HepG2 (cell line): ENCODE measurements at regions not wholly inside any gene's neighbourhood (a gene's known extent, or its start where the extent isn't known, plus 50 kb on each side); places are given as distances from the start of the nearest gene placed in this dataset.

Source experiments
- ATAC-seq: fragments of 200-7000 bp; cut with Tn5 transposase; 3 replicates; pipeline ENCODE4 v1.9.1; 2020; ENCODE audit warnings: mild to moderate bottlenecking, moderate library complexity
- BruUV-seq: library from RNA; stranded (reverse); fragments of 400-500 nt; replicated peaks from 2 replicates; lab custom pipeline; 2021; lab: Mats Ljungman, UMichigan
- CTCF ChIA-PET: fragments of 300-600 bp; formaldehyde crosslinking; extraction: SDS; loops from one replicate; lab custom pipeline; 2021; ENCODE audit warnings: low total read pairs, inconsistent platforms, low intra/inter-chr PET ratio; lab: Yijun Ruan, JAX
- POLR2A ChIA-PET: fragments of 350-600 bp; sonication (Branson Sonifier 250); formaldehyde crosslinking; loops from one replicate; lab custom pipeline; 2020; ENCODE audit warnings: antibody characterized with exemption, inconsistent platforms; lab: Yijun Ruan, JAX
- DNase-seq: peaks from one replicate; pipeline ENCODE4 v3.0.0-alpha.2; 2015; ENCODE audit warnings: low spot score
- FAIRE-seq: peaks from 3 replicates; lab custom pipeline; 2011; peaks lifted over from hg19 to GRCh38; lab: Jason Lieb, UNC
- H2AFZ ChIP-seq: one replicate; pipeline ENCODE4 v1.6.1; 2011; ENCODE audit warnings: low read length, inconsistent platforms
- H3K27ac ChIP-seq: fragments of 300-600 bp; 3 replicates; pipeline ENCODE4 v1.8.0; 2011; ENCODE audit warnings: mixed run types, mild to moderate bottlenecking, mixed read lengths, low read length, inconsistent platforms; ENCODE audit not compliant: insufficient read depth; ENCODE audit errors: extremely low read length
- H3K27me3 ChIP-seq, 2 experiments: fragments of 200-600 bp in 1 of 2; 2 replicates in 1 of 2; 3 replicates in 1 of 2; pipeline versions ENCODE4 v1.6.0 to v1.8.0; 2011; ENCODE audit warnings: low read length in 2 of 2, mild to moderate bottlenecking in 2 of 2, moderate library complexity in 2 of 2, inconsistent platforms in 1 of 2; ENCODE audit not compliant: insufficient read depth in 2 of 2, control insufficient read depth in 1 of 2
- H3K36me3 ChIP-seq, 2 experiments: fragments of 200-600 bp in 1 of 2; replicated peaks in 1 of 2; 2 replicates in 1 of 2; 3 replicates in 1 of 2; pipeline versions ENCODE4 v1.5.1 to v1.8.0; 2011; ENCODE audit warnings: low read length in 2 of 2, inconsistent platforms in 1 of 2; ENCODE audit not compliant: insufficient read depth in 2 of 2, control insufficient read depth in 1 of 2
- H3K4me1 ChIP-seq: 2 replicates; pipeline ENCODE4 v1.5.1; 2012; ENCODE audit warnings: low read length, inconsistent platforms; ENCODE audit not compliant: insufficient read depth
- H3K4me2 ChIP-seq: 2 replicates; pipeline ENCODE4 v1.6.0; 2011; ENCODE audit warnings: low read depth, low read length, inconsistent platforms
- H3K4me3 ChIP-seq, 3 experiments: fragments of 200-600 bp in 1 of 3; sonication (generic), shearing (Covaris generic) in 1 of 3; replicated peaks in 1 of 3; 2 replicates each; pipeline ENCODE4 v1.5.1; 2011 to 2016; ENCODE audit warnings: low read length in 3 of 3, inconsistent platforms in 2 of 3, low read depth in 2 of 3, mild to moderate bottlenecking in 2 of 3, control low read depth in 1 of 3, mixed read lengths in 1 of 3; ENCODE audit not compliant: insufficient read depth in 1 of 3
- H3K79me2 ChIP-seq: one replicate; pipeline ENCODE4 v1.6.1; 2011; ENCODE audit warnings: low read length, inconsistent platforms; ENCODE audit not compliant: insufficient read depth
- H3K9ac ChIP-seq: 2 replicates; pipeline ENCODE4 v1.6.0; 2011; ENCODE audit warnings: mild to moderate bottlenecking, low read depth, low read length, inconsistent platforms; ENCODE audit not compliant: insufficient read depth
- H3K9me3 ChIP-seq: 2 replicates; pipeline ENCODE4 v1.5.1; 2012; ENCODE audit warnings: mild to moderate bottlenecking, low read length
- H4K20me1 ChIP-seq: 2 replicates; pipeline ENCODE4 v1.6.0; 2011; ENCODE audit warnings: inconsistent platforms, mild to moderate bottlenecking, low read length, moderate library complexity; ENCODE audit not compliant: insufficient read depth
- CREB1 ChIP-seq, 2 experiments: fragments of 450-650 bp in 1 of 2; IDR thresholded peaks; 2 replicates each; pipeline ENCODE4 v1.6.1; 2016 to 2017; ENCODE audit warnings: control low read depth in 1 of 2, mild to moderate bottlenecking in 1 of 2, missing compliant biosample characterization in 1 of 2, missing genetic modification characterization in 1 of 2
- ELF3 ChIP-seq: IDR thresholded peaks from 2 replicates; pipeline ENCODE4 v1.6.1; 2016; ENCODE audit warnings: missing genetic modification reagents, missing compliant biosample characterization
- KDM6A ChIP-seq: IDR thresholded peaks from 2 replicates; pipeline ENCODE4 v1.6.1; 2016; ENCODE audit warnings: low read depth
- PAWR ChIP-seq: sonication (generic); formaldehyde crosslinking; IDR thresholded peaks from 2 replicates; pipeline ENCODE4 v1.4.0; 2020; ENCODE audit warnings: missing genetic modification reagents, mild to moderate bottlenecking, borderline replicate concordance
- SP5 ChIP-seq: IDR thresholded peaks from 2 replicates; pipeline ENCODE4 v1.6.1; 2016; ENCODE audit warnings: low read depth, borderline replicate concordance
- USF2 ChIP-seq, 2 experiments: sonication (generic) in 1 of 2; formaldehyde crosslinking in 1 of 2; IDR thresholded peaks; 2 replicates each; pipeline versions ENCODE4 v1.5.1 to v1.6.1; 2011 to 2020; ENCODE audit warnings: borderline replicate concordance in 1 of 2, low read depth in 1 of 2, low read length in 1 of 2, mild to moderate bottlenecking in 1 of 2, missing genetic modification reagents in 1 of 2, moderate library complexity in 1 of 2
- ZNF276 ChIP-seq: sonication (generic); formaldehyde crosslinking; IDR thresholded peaks from 2 replicates; pipeline ENCODE4 v1.4.0; 2020; ENCODE audit warnings: mild to moderate bottlenecking, low read depth, missing genetic modification reagents
- WGBS: methylation state at CpG from one replicate; pipeline ENCODE4 v1.1.6; 2017; ENCODE audit warnings: low lambda C conversion rate; 5-methylcytosine and 5-hydroxymethylcytosine counted together
- in situ Hi-C: cut with HindIII; loops from 2 replicates; pipeline ENCODE4 v1.10.0; 2017; ENCODE audit warnings: low pct_unique_long_range_greater_than_20kb; ENCODE audit not compliant: extremely low pct_ligation_motif_present
- intact Hi-C: fragments of 100-400 bp; cut with micrococcal nuclease; formaldehyde crosslinking; loops from one replicate; pipeline ENCODE4 v1.10.0; 2022; ENCODE audit not compliant: unreplicated experiment

- no peak for DNase-seq
- no TSS peak for BruUV-seq
- no peaks in the 10 kb centered on the region for H3K27me3 ChIP-seq
- TF ChIP-seq SP5 (no peak), ELF3 (CRISPR knock-in tag) (no peak), ZNF276 (CRISPR knock-in tag) (no peak), USF2 (IDR thresholded peaks at IDR 0.05; ENCODE audit: low read depth, low read length) (no peak), USF2 (CRISPR knock-in tag; IDR thresholded peaks at IDR 0.05; ENCODE audit: borderline replicate concordance) (no peak), KDM6A (CRISPR knock-in tag) (no peak), CREB1 (IDR thresholded peaks at IDR 0.05) (peak; percentile 50; the same call in 1 of the 2 replicates), CREB1 (CRISPR knock-in tag; IDR thresholded peaks at IDR 0.05) (no peak), PAWR (CRISPR knock-in tag) (no peak)
- TF ChIP-seq, all 625 proteins: peak for 1
- ATAC-seq (no peak), FAIRE-seq (no peak)
- 55% methylated on average over 5 of the region's 5 CpGs for WGBS
- intact Hi-C loops, result no loop called here
- Histone ChIP-seq H3K27ac (no peak overlapping the region), H3K4me3 (no peak overlapping the region), H3K4me1 (no peaks in the 10 kb centered on the region), H3K36me3 (no peaks in the 10 kb centered on the region), H4K20me1 (no peaks in the 10 kb centered on the region), H2AFZ (no peak overlapping the region), H3K4me2 (no peak overlapping the region), H3K9ac (no peak overlapping the region), H3K9me3 (no peaks in the 10 kb centered on the region), H3K79me2 (no peaks in the 10 kb centered on the region)
- in situ Hi-C loops, result no loop called here
- ChIA-PET POLR2A (no interaction called here), CTCF (no interaction called here)
Measured at GRCh38 chr5:10849278-10849677, 88.2 kb upstream of the DAP start.
